Urinary bladder (tissue), 4 donors: ENCODE measurements at regions not wholly inside any gene's neighbourhood (a gene's known extent, or its start where the extent isn't known, plus 50 kb on each side); places are given as distances from the start of the nearest gene placed in this dataset. TPM values are rescaled to one million over a fixed set of nuclear protein-coding genes. Genes with fewer than 3 reads are reported as not detected.
A peak's percentile ranks its signal among the peaks of the same experiment; 100 is the strongest.
"Not testable (repeated sequence)": the region's sequence is repeated elsewhere in the genome, so short reads cannot be mapped to it uniquely, and the experiment has no call there.

Source experiments
- DNase-seq: peaks from one replicate; pipeline ENCODE4 v3.0.0-alpha.2; 2015; ENCODE audit errors: extremely low spot score
- H3K27ac ChIP-seq: one replicate; pipeline ENCODE4 v1.5.1; 2013; ENCODE audit warnings: low read depth, mild to moderate bottlenecking, moderate library complexity
- H3K36me3 ChIP-seq: one replicate; pipeline ENCODE4 v1.6.1; 2013; ENCODE audit warnings: mild to moderate bottlenecking, moderate library complexity; ENCODE audit not compliant: insufficient read depth
- H3K4me1 ChIP-seq: one replicate; pipeline ENCODE4 v1.6.1; 2013; ENCODE audit warnings: mild to moderate bottlenecking, moderate library complexity; ENCODE audit not compliant: insufficient read depth
- H3K4me3 ChIP-seq: one replicate; pipeline ENCODE4 v1.5.1; 2013; ENCODE audit warnings: low read depth, low read length
- WGBS: extraction: QIAGEN DNeasy Blood & Tissue Kit; methylation state at CpG from one replicate; pipeline ENCODE4 v1.1.7; 2013; 5-methylcytosine and 5-hydroxymethylcytosine counted together
- small RNA-seq: library from RNA; depleted of rRNA; stranded (forward); fragments of <200 nt; gene quantifications from one replicate; pipeline ENCODE3, GENCODE V24; 2014
- donor health status: healthy with polysubstance abuse.
- donor health status: healthy.

- DNase-seq, H3K36me3 ChIP-seq, H3K27ac ChIP-seq, H3K4me3 ChIP-seq, H3K4me1 ChIP-seq: not testable (repeated sequence)
- WGBS, result 96% methylated on average over 6 of the region's 6 CpGs
These were observed 61.3 kb downstream of the ZNF860 start for GRCh38 chr3:32042867-32043266.

GRCh38 chr3:32045091-32045915, 61.1 kb upstream of the GPD1L start:
- 10% methylated on average over 5 of the region's 5 CpGs for WGBS
- H3K4me1 ChIP-seq, result peaks cover 2% of the 10 kb centered on the region
- no peak overlapping the region for H3K27ac ChIP-seq
- DNase-seq, result no peak
- H3K36me3 ChIP-seq, result no peaks in the 10 kb centered on the region
- H3K4me3 ChIP-seq, result peak overlapping the region; percentile 3

GRCh38 chr3:32046102-32046501, 60.3 kb upstream of the GPD1L start:
- 100% methylated on average over 1 of the region's 1 CpG for WGBS
- Histone ChIP-seq H3K4me1 (peaks cover 2% of the 10 kb centered on the region), H3K27ac (no peak overlapping the region), H3K36me3 (no peaks in the 10 kb centered on the region), H3K4me3 (no peak overlapping the region)
- DNase-seq, result no peak

- no peak overlapping the region for H3K27ac ChIP-seq
- no peak overlapping the region for H3K4me3 ChIP-seq
- WGBS, result 94% methylated on average over 4 of the region's 4 CpGs
- DNase-seq, result no peak
- no peaks in the 10 kb centered on the region for H3K36me3 ChIP-seq
- H3K4me1 ChIP-seq, result peaks cover 2% of the 10 kb centered on the region
These were observed 57.8 kb upstream of the GPD1L start for GRCh38 chr3:32048487-32049182.

DNA sequence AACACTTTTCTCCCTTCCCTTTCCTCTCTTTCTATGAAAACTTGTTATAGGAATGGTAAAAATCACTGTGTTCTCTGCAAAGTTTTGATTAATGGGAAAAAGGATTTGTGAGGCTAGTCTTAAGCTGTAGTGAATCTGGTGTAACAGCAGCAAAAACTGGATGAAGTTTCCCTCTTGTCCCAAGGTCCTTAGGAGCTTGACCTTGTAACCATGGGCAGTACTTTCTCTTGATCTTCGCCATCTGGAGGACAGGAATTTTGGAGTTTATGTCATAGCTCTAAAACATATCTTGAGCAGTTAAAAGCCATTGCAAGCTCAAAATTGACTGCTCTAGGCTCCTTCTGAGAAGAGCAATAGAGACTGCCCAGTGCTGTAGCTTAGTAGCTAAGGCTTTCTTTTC, 56.5 kb upstream of the GPD1L start:
- 86% methylated on average over 1 of the region's 1 CpG for WGBS
- H3K4me3 ChIP-seq, result no peak overlapping the region
- H3K4me1 ChIP-seq, result peaks cover 2% of the 10 kb centered on the region
- no peak for DNase-seq
- no peaks in the 10 kb centered on the region for H3K36me3 ChIP-seq
- H3K27ac ChIP-seq, result no peak overlapping the region

GRCh38 chr3:32052230-32052629, 54.2 kb upstream of the GPD1L start:
- not testable (repeated sequence) for H3K36me3 ChIP-seq, H3K27ac ChIP-seq, DNase-seq, H3K4me3 ChIP-seq, H3K4me1 ChIP-seq
- 70% methylated on average over 2 of the region's 2 CpGs for WGBS

DNA sequence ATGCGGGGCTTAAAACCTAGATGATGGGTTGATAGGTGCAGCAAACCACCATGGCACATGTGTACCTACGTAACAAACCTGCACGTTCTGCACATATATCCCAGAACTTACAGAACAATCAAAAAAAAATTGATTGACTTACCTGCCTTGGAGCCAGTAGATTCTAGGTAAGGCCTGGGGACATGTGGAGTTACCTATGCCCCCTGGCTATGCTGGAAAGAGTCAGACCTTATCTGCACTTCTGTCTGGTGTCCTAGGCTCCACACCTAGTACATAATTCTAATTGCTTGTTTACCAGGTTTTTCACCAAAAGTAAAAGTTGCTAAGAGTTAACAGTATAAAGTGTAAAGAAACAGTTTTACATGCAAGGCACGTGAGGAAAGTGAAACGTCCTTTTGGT, 53.6 kb upstream of the GPD1L start:
- not testable (repeated sequence) for DNase-seq, H3K27ac ChIP-seq, H3K4me3 ChIP-seq, H3K36me3 ChIP-seq, H3K4me1 ChIP-seq
- 83% methylated on average over 5 of the region's 5 CpGs for WGBS

DNA sequence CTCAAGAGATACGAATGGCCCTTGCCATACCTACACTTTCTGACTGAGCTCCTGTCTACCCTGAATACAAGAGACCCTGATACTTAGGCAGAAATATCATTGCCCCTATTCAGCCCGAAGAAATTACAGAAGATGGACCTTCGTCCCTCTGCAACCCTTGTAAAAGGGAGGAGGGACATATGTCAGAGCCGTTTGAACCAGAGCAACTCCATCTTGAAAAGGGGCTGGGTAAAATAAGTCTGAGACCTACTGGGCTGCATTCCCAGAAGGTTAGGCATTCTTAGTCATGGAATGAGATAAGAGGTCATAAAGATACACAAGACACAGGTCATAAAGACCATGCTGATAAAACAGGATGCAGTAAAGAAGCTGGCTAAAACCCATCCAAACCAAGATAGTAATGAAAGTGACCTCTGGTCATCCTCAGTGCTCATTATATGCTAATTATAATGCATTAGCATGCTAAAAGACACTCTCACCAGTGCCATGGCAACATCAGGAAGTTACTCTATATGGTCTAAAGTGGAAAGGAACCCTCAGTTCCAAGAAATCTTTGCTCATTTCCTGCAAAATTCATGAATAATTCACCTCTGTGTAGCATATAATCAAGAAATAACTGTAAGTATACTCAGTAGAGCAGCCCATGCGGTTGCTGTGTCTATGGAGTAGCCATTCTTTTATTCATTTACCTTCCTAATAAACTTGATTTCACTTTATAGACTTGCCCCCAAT, 49.7 kb upstream of the GPD1L start:
- WGBS, result 79% methylated on average over 5 of the region's 5 CpGs
- Histone ChIP-seq H3K36me3 (no peaks in the 10 kb centered on the region), H3K4me3 (no peak overlapping the region), H3K4me1 (no peaks in the 10 kb centered on the region), H3K27ac (no peak overlapping the region)
- no peak for DNase-seq

Small RNA genes in the stretch of these regions (small RNA-seq; reads per million reads assigned to genes)
- gene RF00019, result not detected
